ENCODE measurements at regions not wholly inside any gene's neighbourhood (a gene's known extent, or its start where the extent isn't known, plus 50 kb on each side); places are given as distances from the start of the nearest gene placed in this dataset.

GRCh38 chr13:90898811-90899210, 448.7 kb upstream of the MIR17HG start:
- TF ChIP-seq POLR2AphosphoS5 (IDR thresholded peaks at IDR 0.05; ENCODE audit: borderline replicate concordance, low read depth, low read length): no peak
- TF ChIP-seq EZH2 (IDR thresholded peaks at IDR 0.05): no peak
- no peak for TF ChIP-seq FOXP2 (optimal IDR thresholded peaks at IDR 0.05; ENCODE audit: control extremely low read depth, extremely low read length, insufficient read depth)
